HL-60 (cell line): ENCODE measurements at regions not wholly inside any gene's neighbourhood (a gene's known extent, or its start where the extent isn't known, plus 50 kb on each side); places are given as distances from the start of the nearest gene placed in this dataset.

Experiments
- DNase-seq, 2 experiments: peaks; one replicate each; pipeline ENCODE4 v3.0.0-alpha.2; 2010 to 2020; ENCODE audit warnings: low read depth in 1 of 2, low spot score in 1 of 2
- H3K27ac ChIP-seq: fragments of 250-450 bp; sonication (Bioruptor Pico); replicated peaks from 2 replicates; pipeline ENCODE4 v1.5.1; 2020; ENCODE audit warnings: mild to moderate bottlenecking, moderate library complexity
- H3K27me3 ChIP-seq: fragments of 250-450 bp; sonication (Bioruptor Pico); 2 replicates; pipeline ENCODE4 v1.5.1; 2021; ENCODE audit warnings: mild to moderate bottlenecking, moderate library complexity; ENCODE audit not compliant: insufficient read depth, poor library complexity, severe bottlenecking
- H3K4me3 ChIP-seq: replicated peaks from 2 replicates; pipeline ENCODE4 v1.5.1; 2011; ENCODE audit warnings: mild to moderate bottlenecking, control low read depth, low read length; ENCODE audit not compliant: insufficient read depth
- CTCF ChIP-seq: IDR thresholded peaks from one replicate; pipeline ENCODE4 v1.5.1; 2011; ENCODE audit warnings: low read length, control low read depth, inconsistent platforms; ENCODE audit not compliant: insufficient read depth
- GABPA ChIP-seq: IDR thresholded peaks from 2 replicates; pipeline ENCODE4 v1.6.1; 2012; ENCODE audit warnings: low read depth
- POLR2AphosphoS5 ChIP-seq: IDR thresholded peaks from 2 replicates; pipeline ENCODE4 v1.6.1; 2012; ENCODE audit warnings: low read depth
- REST ChIP-seq: IDR thresholded peaks from 2 replicates; pipeline ENCODE4 v1.6.1; 2012; ENCODE audit warnings: low read depth; ENCODE audit not compliant: insufficient replicate concordance
- SPI1 ChIP-seq: IDR thresholded peaks from 2 replicates; pipeline ENCODE4 v1.6.1; 2012; ENCODE audit warnings: low read depth, mild to moderate bottlenecking, borderline replicate concordance

GRCh38 chr5:51829230-51829629 is 446.0 kb downstream of the ISL1 start:
- DNase-seq: no peak
- Histone ChIP-seq H3K4me3 (no peak overlapping the region), H3K27me3 (no peaks in the 10 kb centered on the region), H3K27ac (no peak overlapping the region)
- TF ChIP-seq CTCF (no peak), REST (no peak), GABPA (no peak), SPI1 (no peak), POLR2AphosphoS5 (no peak)

DNA sequence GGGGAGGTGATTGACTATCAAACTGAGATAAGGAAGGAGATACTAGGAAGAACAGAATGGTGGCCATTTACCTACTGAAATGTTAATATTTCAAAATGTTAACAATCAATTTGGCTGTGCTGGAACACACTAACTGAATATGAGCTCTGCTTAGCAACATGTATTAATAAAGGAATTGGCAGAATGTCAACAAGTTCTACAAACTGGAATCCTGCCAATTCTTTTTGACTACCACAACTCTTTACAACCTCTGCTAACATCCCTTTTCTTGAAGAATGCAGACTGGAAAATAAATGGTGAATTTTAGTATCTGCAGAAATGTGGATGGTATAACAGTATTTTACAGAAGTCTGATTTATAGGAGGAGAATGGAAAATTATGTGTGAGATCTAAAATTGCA is 446.4 kb downstream of the ISL1 start:
- Histone ChIP-seq H3K27ac (no peak overlapping the region), H3K27me3 (no peaks in the 10 kb centered on the region), H3K4me3 (no peak overlapping the region)
- TF ChIP-seq GABPA (no peak), POLR2AphosphoS5 (no peak), CTCF (no peak), REST (no peak), SPI1 (no peak)
- no peak for DNase-seq

GRCh38 chr5:51832934-51833470 is 449.8 kb downstream of the ISL1 start:
- DNase-seq: no peak
- no peaks in the 10 kb centered on the region for H3K27me3 ChIP-seq
- no peak overlapping the region for H3K4me3 ChIP-seq
- TF ChIP-seq POLR2AphosphoS5 (no peak), GABPA (no peak), SPI1 (no peak), CTCF (no peak), REST (no peak)
- H3K27ac ChIP-seq: no peak overlapping the region
